NOMO-1 (cell line): ENCODE measurements at regions not wholly inside any gene's neighbourhood (a gene's known extent, or its start where the extent isn't known, plus 50 kb on each side); places are given as distances from the start of the nearest gene placed in this dataset.

ENCODE experiments used
- DNase-seq, 2 experiments: peaks; one replicate each; lab custom pipeline; 2025; ENCODE audit not compliant: unreplicated experiment in 2 of 2; lab: John Stamatoyannopoulos, UW

DNA sequence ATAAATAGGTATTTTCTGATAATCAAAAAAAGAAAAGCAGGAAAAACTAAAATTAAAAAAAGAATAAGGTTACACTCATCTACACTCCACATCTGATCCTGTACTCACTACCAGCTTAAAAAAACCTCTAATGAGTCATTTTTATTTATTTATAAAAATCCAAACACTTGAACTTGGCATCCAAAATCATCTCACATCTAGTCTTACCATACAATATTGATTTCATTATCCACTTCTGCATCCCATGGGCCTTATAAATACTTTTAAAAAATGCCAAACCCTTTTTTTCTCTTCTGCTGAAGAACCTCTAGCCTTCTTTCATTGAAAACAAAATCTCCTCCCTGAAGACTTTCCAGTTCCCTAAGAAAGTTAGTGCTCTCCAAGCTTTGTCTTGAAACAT is 109.7 kb downstream of the TMTC3 start:
- DNase-seq: no peak

DNA sequence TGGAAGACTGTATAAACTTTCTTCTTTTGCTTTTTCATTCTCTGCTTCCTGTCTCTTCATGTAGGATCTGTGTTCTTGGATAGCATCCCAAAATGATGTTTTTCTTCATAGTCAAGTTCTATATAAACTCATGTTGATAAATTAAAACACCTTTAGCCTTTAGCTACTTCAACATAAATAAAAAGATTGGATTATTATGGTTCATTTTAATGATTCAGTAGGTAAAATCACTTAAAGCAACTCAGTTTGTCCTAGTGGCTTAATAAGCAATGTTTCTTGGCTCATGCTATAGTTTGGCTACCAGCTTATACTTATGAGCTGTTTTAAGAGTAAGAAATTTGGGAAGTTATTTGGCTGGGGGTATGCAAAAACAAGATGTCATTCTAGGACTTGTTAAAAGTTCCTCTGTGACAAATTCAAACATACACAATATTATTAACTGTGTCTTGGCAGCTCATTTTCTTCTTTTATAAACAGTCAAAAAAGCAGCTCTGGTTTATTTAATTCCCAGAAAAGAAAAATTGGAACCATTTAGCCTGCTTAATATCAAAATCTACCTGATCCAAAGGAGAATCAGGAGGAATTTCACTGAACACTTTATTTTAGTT is 111.4 kb downstream of the TMTC3 start:
- DNase-seq: no peak

DNA sequence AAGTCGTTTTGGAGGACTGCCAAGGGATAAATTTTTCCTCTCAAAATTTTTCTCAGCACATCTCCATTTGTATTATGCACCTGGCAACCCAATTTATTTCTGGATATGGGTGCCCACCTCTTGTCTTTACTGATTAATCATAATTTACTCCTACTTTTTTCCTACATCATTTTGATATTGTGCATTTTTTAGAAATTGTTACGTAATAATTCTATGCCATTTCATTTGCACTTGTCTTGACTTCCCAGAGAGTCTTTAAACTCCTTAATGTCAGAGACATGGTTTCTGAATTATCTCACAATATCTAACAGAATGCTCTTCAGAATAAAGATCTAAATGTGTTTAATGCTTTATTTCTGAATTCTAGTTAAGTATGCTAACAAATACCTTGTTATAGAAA is 113.1 kb downstream of the TMTC3 start:
- no peak for DNase-seq

DNA sequence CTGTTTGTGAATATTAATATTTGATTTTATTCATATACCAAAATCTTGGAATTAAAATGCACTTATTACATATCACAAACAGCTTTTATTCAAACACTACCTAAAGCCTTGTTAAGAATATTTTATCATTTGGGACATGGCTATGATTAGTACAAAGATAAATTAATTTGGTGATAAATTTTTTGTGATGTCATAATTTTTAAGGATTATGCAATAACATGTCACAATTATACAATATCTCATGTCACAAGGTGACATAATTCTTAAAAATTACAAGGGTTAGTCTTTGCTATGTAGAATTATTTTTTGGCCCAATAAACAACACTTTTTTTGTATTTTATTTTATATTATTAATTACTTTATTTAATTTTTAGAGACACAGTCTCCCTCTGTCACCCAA is 113.7 kb downstream of the TMTC3 start:
- no peak for DNase-seq

DNA sequence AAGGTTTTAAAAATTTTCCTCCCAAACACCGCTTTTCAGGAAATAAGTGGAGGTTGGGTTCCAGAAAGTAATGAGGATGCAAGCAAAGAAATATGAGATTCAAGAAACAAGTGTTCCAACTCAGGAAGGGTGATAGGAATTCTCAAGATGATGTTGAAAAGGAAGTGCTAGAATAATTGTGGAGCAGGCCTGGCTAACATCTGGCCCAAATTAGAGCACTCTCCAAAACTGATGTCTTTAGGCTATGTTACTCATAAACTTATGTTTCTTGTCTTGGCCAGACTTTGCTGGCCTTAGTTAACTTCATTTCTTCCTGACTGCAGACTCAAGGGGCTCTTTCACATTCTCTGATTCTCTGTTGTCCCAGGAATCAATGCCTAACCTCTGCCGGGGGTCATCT is 116.3 kb downstream of the TMTC3 start:
- no peak for DNase-seq

DNA sequence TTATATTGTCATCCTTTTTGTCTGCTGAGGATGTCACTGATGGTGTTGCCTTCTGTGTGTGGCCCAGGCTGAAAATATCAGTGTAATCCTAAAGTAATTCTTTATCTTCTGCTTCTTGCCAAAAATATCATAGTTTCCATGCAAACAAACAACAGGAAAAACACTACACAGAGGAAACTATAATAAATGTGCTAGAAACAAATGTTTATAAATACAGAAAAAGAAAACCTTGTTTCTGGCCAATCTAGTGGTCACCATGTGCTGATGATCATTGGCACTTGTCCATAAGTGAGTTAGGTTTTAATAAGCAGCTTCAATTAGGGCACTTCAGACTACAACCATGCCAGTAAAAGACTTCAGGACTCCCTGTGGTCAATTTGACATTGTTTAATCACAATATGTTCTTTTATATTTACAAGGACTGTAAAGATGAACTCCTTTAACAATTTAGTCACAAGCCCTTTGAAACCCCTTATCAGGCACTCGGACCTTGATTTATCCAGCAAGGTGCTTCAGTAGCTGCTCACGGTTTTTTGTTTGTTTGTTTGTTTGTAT is 124.8 kb downstream of the TMTC3 start:
- no peak for DNase-seq

DNA sequence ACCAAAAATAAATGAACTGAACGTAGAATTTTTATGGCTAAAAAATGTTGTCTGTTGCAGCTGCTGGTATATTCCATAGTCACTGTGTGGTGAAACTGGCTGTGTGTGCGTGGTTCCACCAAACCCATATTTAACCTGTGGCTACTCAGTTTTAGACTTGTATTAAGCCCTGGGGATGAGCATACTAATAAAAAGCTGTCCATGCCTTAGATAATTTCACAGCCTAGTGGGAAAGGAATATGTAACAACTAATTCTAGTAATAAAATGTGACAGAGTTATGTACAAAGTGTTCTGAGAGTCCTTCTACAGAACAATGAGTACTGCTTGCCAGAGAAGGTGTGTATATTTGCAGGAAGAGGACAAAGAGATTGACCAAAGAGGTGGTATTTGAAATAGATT is 125.5 kb downstream of the TMTC3 start:
- DNase-seq: no peak

DNA sequence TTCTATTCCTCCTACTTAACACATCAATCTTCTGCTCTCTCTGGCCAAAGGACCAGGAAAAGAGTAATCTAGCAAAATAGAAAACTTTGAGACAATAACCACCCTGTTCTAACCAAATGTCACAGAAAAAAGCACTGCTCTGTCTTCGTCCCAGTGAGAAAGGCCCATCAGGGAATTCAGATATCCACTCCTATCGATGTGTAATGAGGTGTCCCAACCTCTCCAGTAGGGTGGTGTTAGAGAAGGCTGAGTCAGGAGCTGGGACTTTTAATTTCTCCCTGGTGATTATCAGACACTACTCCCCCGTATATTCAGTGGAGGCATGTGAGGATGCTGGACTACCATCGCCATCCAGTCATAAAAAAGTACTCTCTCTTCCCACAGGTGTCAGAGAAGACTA is 130.3 kb downstream of the TMTC3 start:
- DNase-seq: no peak

DNA sequence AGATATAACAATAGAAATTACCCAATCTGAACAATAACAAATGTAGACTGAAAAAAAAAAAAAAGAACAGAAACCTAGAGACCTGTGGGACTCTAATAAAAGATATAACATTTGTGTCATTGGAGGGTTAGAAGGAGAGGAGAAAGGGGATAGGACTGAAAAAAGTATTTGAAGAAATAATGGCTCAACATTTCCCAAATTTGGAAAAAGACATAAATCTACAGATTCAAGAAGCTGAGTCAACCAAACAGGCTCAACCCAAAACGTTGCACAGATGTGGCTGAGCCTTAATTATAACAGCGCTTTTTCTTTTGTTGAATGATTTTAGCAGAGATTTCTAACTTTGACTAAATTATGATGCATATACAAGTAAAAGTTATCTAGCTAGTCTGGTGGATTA is 131.3 kb downstream of the TMTC3 start:
- DNase-seq: no peak

DNA sequence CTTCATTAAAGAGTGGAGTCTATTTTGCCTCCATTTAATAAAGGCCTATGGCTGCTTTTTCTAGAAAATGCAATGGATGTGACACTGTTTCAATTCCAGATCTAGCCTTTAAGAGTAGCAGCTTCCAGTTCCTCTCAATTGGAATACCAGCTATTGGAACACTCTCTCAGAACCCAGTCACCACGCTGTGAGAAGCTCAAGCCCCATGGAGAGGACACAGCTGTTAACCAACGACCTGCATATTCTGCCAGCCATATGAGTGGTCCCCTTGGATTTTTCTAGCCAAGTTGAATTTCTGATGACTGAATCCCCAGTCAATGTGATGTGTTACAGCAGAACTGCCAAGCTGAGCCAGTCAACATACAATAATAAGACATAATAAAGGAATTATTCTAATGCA is 131.8 kb downstream of the TMTC3 start:
- DNase-seq: no peak

DNA sequence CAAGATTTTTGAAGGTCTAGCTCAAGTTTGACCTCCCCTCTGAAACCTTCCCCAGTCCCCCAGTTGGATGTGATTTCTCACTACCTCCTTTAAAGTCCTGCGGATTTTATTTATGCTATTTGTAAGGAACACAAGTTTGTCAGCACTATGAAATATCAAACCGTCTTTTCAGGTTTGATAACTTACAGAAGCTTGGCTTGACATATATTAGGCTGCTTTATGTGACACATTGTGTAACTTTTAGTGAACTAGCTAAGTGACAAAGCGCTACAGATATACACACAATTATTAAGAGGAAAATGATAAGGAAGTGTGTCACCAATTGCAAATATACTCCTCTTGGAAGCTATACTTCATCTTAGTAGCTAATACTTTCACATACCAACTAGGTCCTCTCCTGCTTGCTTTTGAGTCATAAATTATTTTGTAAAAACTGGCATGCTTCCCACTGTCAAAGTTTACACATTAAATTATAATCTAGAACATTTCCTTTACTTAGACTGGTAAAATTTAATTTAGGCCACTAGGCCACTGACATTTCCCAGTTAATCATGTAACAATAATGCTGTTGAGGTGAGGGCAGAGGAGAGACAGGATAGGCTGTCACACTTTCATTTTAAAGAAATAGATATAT is 149.5 kb downstream of the TMTC3 start:
- no peak for DNase-seq

DNA sequence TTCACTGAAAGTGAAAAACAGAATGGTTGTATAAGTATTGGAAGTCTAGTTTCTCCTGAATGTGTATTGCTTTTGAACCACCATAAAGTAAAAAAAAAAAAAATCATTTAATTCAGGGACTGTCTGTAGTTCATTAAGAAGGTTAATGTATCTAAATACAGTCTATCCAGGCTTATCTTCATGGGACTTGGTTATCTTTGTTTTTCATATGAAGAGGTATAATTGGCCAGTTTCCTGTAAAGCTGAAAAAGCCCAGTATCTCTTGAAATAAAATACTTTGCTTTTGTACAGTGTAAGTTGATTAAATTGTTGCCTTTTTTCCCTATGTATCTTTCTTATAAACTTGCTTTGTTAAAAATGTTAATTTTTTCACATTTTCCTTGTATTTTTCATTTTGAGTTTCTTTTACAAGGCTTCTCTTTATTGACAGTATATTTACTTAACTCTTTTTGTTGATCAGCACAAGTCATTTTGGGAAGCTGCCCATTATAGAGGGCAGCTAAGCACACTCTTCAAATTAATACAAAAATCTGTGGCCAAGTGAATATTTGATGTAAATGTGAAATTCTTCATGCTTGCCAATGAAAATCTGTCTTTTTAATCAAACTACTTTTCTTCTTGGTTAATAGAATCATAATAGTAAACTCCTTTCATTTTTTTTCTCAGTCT is 156.0 kb downstream of the TMTC3 start:
- no peak for DNase-seq

DNA sequence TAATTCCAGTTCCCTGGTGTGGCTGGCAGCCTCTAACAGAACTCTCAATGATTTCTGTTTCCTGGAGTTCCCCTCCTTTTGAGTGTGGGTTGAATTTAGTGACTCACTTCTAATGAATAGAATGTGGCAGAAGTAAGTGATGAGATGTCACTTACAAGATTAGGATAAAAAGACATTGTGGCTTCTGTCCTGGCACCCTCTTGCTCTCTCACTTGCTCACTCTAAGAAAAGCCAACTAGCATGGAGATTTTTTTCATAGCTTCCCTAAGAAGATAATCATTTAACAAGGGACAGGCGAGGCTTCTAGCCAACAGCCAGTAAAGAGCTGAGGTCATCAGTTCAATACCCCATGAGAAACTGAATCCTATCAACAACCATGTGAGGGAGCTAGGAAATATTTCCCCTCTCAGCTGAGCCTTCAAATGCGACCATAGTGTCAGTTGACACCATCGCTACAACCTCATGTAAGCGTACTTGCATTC is 156.7 kb downstream of the TMTC3 start:
- DNase-seq: no peak

DNA sequence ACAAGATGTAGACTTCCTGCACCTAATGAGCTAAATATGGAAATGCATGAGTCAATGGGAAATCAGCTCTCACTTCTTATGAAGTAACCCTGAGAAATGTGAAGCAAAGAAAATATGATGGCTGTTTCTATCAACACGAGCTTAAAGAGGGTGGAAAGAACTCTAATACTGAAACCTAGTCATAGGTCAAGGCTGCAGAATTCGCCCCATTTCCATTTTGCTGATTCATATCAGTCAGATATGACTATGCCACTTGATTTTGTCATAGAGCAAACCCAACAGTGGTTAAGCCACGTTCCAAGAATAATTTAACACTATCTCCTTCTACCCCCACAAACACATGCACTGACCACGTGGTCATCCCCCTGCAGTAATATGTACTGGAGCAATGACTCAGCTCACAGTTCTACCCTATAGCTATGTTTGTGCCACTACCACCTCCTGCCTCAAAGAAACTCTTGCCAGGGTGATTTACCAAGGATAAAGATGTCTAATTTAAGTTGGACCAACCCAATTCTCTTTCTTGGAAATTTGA is 157.5 kb downstream of the TMTC3 start:
- peak in 1 of 2 experiments; percentile 8 for DNase-seq

DNA sequence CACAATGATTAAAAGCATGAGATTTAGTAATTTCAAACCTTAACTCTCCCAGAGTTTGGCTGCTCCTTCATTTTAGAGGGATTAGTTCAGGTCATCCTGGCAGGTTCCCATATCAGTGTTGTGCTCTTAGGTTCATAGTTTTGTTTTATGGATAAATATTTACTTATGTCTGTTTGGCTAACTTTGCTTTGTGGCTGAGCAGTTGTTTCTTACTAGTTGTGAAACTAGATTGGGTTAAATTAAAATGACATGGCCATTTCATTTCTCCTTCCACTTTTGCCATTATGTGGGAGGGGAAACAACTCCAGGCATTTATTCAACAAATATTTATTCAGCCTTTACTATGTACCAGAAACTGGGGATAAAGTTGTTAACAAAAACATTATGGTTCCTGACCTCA is 158.8 kb downstream of the TMTC3 start:
- DNase-seq: no peak

DNA sequence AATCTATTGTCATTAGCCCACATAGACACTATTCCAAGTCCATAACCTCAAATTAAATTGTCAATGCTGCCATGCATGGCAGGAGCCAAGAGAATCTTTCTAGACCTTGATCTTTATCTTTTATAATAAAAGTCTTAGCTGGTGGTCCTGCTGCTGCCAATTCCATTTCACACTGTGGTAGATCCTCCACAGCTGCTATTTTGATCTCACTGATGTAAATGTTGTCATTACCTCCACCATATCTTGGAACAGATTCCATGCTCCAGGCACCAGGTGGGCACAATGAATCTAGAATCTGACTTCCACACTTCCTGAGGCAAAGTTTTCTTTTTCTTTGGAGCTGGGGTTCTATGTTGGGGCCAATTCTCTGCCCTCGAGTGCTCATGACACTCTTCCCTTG is 161.2 kb downstream of the TMTC3 start:
- no peak for DNase-seq

DNA sequence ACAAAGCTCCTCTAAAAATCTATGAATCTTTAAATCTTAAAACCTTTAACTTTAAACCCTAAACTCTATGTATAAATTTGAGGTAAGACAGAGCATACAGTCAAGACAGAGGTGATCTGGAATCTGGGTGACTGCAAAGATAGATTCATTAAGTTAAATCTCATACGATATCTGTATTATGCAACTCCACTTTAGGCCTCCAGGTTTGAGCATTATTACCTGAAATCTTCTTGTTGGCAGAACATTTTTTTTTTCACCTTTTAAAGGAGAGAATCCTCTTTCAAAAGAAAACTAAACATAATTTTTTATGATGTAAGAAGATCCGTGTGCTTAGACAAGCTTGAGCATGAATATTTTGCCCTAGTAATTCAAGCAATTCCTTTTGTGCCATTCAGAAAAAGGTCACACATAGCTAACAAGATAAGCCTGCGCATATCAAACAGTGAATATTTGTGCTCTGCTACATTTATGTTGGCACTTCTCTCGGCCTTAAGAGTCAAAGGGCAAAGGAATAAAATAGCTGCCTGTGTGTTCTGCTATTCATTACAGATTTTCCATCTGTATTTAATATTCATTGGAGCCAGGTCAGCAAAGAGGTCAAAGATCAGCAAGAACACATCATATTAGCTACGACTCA is 163.3 kb downstream of the TMTC3 start:
- no peak for DNase-seq

DNA sequence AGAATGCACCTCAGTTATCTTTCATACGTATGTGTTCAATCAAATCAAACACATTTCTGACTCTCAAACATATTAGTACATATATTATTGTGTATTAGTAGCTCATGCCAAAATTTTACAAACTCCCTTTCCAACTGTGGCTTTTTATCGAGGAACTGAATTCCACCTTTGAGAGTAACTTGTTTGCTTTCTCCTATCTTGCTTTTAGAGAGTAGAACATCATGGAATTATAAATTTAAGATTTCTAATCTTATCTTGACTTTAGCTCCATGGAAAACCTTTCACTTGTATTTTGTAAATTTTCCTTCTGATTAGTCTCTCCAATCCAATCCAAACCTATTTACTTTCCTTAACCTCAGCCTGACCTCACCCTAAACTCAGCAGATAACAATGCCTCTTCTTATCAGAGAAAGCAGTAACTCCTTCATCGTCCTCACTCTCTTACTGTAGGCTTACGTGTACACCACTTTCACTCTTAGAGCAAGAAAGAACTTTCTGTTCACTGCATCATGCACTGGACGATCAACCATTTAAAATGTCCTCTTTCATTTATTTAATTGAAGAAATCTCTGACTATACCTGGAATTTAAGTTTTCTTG is 164.5 kb downstream of the TMTC3 start:
- no peak for DNase-seq

DNA sequence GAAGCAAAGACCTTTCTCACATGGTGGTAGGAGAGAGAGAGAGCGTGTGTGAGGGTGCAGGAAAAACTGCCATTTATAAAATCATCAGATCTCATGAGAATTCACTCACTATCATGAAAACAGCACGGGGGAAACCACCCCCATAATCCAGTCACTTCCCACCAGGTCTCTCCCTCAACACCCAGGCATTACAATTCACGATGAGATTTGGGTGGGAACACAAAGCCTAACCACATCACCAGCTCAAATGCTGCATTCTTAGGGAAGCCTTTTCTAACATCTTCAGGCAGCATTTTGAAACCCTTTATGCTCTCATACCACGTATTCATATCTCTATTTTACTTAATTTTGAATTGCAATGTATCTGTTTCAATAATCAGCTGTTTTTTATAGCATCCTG is 165.9 kb downstream of the TMTC3 start:
- DNase-seq: no peak

DNA sequence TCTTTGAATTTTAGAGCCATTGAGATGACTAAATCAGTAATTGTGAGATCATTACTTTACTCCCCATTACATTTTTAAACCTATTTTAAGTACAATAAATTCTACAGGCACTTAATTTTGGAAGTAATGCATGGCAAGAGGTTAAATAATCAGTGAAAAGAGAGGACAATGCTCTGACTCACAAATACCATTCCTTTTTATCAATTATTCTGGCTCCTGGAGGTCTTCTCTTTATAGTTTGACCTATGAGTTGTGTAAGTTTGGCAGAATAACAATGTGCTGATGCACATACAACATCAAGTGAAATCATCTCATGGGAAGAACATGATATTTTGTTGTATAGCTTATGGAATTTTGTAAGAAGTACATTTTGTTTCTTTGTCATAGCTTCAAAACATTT is 166.7 kb downstream of the TMTC3 start:
- DNase-seq: no peak

DNA sequence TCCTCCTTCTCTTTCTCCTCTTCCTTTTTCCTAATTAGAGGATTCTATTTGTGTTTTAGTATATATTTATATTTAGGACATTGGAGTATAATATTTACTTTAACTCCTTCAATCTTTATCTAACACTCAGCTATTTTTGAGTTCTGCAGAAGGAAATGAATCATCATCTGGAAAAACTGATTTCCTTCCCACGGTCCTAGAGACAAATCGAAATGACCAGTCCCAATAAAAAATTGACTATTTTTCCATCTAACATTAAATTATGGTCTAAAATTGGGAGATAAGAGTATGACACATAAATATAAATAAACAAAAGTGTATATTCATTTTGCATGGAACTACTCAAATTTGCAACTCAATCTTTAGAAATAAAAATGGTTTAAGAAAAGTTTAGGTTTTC is 167.4 kb downstream of the TMTC3 start:
- no peak for DNase-seq
